ENCODE measurements at regions not wholly inside any gene's neighbourhood (a gene's known extent, or its start where the extent isn't known, plus 50 kb on each side); places are given as distances from the start of the nearest gene placed in this dataset.

- no peaks in the 10 kb centered on the region for H4K20me1 ChIP-seq (ENCODE audit: control insufficient read depth, insufficient read depth)
- ChIA-PET SMC1A (ENCODE audit: uncharacterized antibody, unreplicated experiment) (no interaction called here), POLR2A (no interaction called here), CTCF (no interaction called here), RAD21 (ENCODE audit: unreplicated experiment) (no interaction called here)
- no peak for ATAC-seq
- H3K27me3 ChIP-seq (replicated peaks in 1 of 2; ENCODE audit: control insufficient read depth in 2 of 2, insufficient read depth in 2 of 2, low read length in 1 of 2), result no peaks in the 10 kb centered on the region
- H3K9ac ChIP-seq (ENCODE audit: control insufficient read depth, insufficient read depth, low read length), result no peak overlapping the region
- WGBS (ENCODE audit: insufficient coverage, insufficient replicate concordance, low lambda C conversion rate, missing lambda C conversion rate), result 19% methylated on average over 1 of the region's 1 CpG
- DNase-seq (ENCODE audit: low read depth, low spot score), result no peak
- no peak for TF ChIP-seq NFYB (IDR thresholded peaks at IDR 0.05; ENCODE audit: insufficient read depth, low read depth, low read length)
- TF ChIP-seq POLR2AphosphoS5 (IDR thresholded peaks at IDR 0.05; ENCODE audit: low read length), result no peak
- TF ChIP-seq NFXL1 (IDR thresholded peaks at IDR 0.05; ENCODE audit: borderline replicate concordance), result no peak
- TF ChIP-seq POLR2A (IDR thresholded peaks at IDR 0.05; ENCODE audit: low read depth, low read length), result no peak
- no peak for TF ChIP-seq FOXK2 (IDR thresholded peaks at IDR 0.05)
- TF ChIP-seq IKZF1 (conservative IDR thresholded peaks at IDR 0.05), result no peak
- TF ChIP-seq TAF1 (IDR thresholded peaks at IDR 0.05; ENCODE audit: borderline replicate concordance, low read depth, low read length), result no peak
- no peak for TF ChIP-seq CTCF (IDR thresholded peaks at IDR 0.05 in 2 of 3, conservative IDR thresholded peaks at IDR 0.05 in 1 of 3; ENCODE audit: control insufficient read depth in 2 of 3, extremely low read depth in 1 of 3, insufficient read depth in 1 of 3, low read depth in 3 of 3, low read length in 3 of 3)
- TF ChIP-seq NR2F1 (conservative IDR thresholded peaks at IDR 0.05), result no peak
- no peak for TF ChIP-seq STAT1 (conservative IDR thresholded peaks at IDR 0.05)
- no peaks in the 10 kb centered on the region for H3K9me3 ChIP-seq (replicated peaks; ENCODE audit: control insufficient read depth, insufficient read depth, low read length)
- in situ Hi-C loops (cut with MboI) (no loop called here), intact Hi-C loops (cut with micrococcal nuclease; ENCODE audit: unreplicated experiment) (no loop called here)
- no TSS peak for BruUV-seq (replicated peaks)
- no peaks in the 10 kb centered on the region for H3K79me2 ChIP-seq (ENCODE audit: control insufficient read depth, insufficient read depth, low read length)
- no peaks in the 10 kb centered on the region for H3K36me3 ChIP-seq (ENCODE audit: control insufficient read depth in 2 of 2, insufficient read depth in 2 of 2, low read length in 1 of 2)
- H3K27ac ChIP-seq (ENCODE audit: control insufficient read depth, insufficient read depth), result no peak overlapping the region
- H3K4me1 ChIP-seq (ENCODE audit: control insufficient read depth, insufficient read depth, low read length), result no peaks in the 10 kb centered on the region
- H3K4me3 ChIP-seq, result no peak overlapping the region
- no peak for FAIRE-seq
- no peak overlapping the region for H3K4me2 ChIP-seq (ENCODE audit: control insufficient read depth, insufficient read depth)
- H2AFZ ChIP-seq (ENCODE audit: control insufficient read depth, low read depth, low read length), result no peak overlapping the region
Observed at GRCh38 chr4:148757171-148757570, 315.0 kb upstream of the NR3C2 start.

Data from GM12878 (cell line).